ENCODE measurements at regions not wholly inside any gene's neighbourhood (a gene's known extent, or its start where the extent isn't known, plus 50 kb on each side); places are given as distances from the start of the nearest gene placed in this dataset.

- Histone ChIP-seq H3K27me3 (ENCODE audit: control insufficient read depth, insufficient read depth, low read length) (no peaks in the 10 kb centered on the region), H3K36me3 (ENCODE audit: control insufficient read depth, insufficient read depth, low read length) (no peaks in the 10 kb centered on the region), H3K4me3 (ENCODE audit: low read depth, low read length) (no peak overlapping the region)
- TF ChIP-seq CTCF (IDR thresholded peaks at IDR 0.05; ENCODE audit: insufficient read depth, low read length, poor library complexity, severe bottlenecking) = no peak
- DNase-seq (ENCODE audit: low read depth) = no peak
Observed at GRCh38 chr2:12844511-12844910, 127.8 kb downstream of the TRIB2 start.

DNA sequence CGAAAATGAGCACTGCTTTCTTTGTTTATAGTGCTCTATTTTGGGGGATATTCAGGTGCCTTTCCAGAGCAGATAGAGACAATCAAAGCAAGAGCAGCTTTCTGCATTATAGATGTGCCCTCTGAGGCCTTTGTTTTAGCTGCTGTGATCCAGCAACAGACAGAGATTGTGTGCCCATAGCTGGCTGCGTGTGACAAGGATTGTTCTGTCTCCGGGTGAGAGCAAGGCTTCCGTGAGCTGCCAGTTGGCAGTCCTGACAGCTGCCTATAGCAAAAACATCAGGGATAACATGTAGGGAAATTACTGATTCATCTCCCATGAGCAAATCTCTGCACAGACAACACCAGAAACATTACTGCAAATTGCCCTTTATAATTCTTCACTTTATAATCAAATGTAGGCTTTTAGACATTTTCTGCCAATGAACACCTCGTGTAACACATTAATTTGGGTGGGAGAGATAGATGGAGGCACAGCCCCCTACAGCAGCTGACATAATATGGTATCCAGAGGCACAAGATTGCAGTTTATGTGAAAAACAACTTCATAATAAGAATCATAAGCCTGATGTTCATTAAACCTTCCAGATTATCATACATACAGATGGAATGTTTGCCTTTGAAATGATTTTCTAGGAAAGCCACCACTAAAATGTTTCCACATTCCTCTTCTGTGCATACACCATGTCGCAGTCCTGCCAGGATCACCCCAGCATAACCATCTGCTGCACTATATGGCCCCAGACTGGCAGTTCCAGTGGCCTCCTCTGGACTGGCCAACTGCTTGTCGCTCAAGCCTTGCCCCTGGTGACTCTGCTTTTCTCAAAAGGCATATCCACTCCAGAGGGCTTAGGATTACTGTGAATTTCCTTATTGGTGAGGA is 131.2 kb downstream of the TRIB2 start:
- no peak for TF ChIP-seq CTCF (IDR thresholded peaks at IDR 0.05; ENCODE audit: insufficient read depth, low read length, poor library complexity, severe bottlenecking)
- Histone ChIP-seq H3K4me3 (ENCODE audit: low read depth, low read length) (no peak overlapping the region), H3K36me3 (ENCODE audit: control insufficient read depth, insufficient read depth, low read length) (no peaks in the 10 kb centered on the region), H3K27me3 (ENCODE audit: control insufficient read depth, insufficient read depth, low read length) (no peaks in the 10 kb centered on the region)
- no peak for DNase-seq (ENCODE audit: low read depth)

GRCh38 chr2:12852135-12852534 is 135.4 kb downstream of the TRIB2 start:
- H3K36me3 ChIP-seq (ENCODE audit: control insufficient read depth, insufficient read depth, low read length) = no peaks in the 10 kb centered on the region
- no peaks in the 10 kb centered on the region for H3K27me3 ChIP-seq (ENCODE audit: control insufficient read depth, insufficient read depth, low read length)
- H3K4me3 ChIP-seq (ENCODE audit: low read depth, low read length) = no peak overlapping the region
- TF ChIP-seq CTCF (IDR thresholded peaks at IDR 0.05; ENCODE audit: insufficient read depth, low read length, poor library complexity, severe bottlenecking) = no peak
- no peak for DNase-seq (ENCODE audit: low read depth)

DNA sequence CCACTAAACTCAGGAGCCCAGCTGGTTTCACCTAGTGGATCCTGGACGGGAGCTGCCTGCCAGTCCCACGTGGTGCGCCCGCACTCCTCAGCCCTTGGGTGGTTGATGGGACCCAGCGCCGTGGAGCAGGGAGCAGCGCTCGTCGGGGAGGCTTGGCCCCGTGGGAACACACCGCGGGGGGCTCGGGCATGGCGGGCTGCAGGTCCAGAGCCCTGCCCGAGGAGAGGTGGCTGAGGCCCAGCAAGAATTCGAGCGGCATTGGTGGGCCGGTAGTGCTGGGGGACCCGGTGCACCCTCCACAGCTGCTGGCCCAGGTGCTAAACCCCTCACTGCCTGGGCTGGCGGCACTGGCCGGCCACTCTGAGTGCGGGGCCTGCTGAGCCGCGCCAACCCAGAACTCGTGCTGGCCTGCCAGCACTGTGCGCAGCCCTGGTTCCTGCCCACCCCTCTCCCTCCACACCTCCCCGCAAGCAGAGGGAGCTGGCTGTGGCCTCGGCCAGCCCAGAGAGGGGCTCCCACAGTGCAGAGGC is 137.3 kb downstream of the TRIB2 start:
- H3K4me3 ChIP-seq (ENCODE audit: low read depth, low read length) = no peak overlapping the region
- H3K36me3 ChIP-seq (ENCODE audit: control insufficient read depth, insufficient read depth, low read length) = no peaks in the 10 kb centered on the region
- TF ChIP-seq CTCF (IDR thresholded peaks at IDR 0.05; ENCODE audit: insufficient read depth, low read length, poor library complexity, severe bottlenecking) = no peak
- H3K27me3 ChIP-seq (ENCODE audit: control insufficient read depth, insufficient read depth, low read length) = no peaks in the 10 kb centered on the region
- DNase-seq (ENCODE audit: low read depth) = no peak

DNA sequence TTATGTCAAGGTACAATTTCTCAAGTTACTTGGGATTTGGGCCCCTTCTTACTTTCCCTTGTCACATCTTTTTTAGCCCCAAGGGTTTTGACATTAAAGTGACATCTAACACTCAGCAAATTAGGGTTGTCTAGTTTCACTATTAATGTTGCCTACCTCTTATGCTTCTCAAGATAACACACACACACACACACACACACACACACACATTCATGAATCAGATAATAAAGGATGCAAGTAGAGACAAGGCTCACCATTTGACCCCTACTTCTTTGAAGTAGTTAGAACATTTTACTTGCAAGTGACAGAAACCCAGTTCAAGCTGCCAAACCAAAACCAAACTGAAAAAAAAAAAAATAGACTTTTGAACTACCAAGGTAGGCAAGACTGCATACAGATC is 138.8 kb downstream of the TRIB2 start:
- no peaks in the 10 kb centered on the region for H3K27me3 ChIP-seq (ENCODE audit: control insufficient read depth, insufficient read depth, low read length)
- no peak overlapping the region for H3K4me3 ChIP-seq (ENCODE audit: low read depth, low read length)
- no peak for TF ChIP-seq CTCF (IDR thresholded peaks at IDR 0.05; ENCODE audit: insufficient read depth, low read length, poor library complexity, severe bottlenecking)
- no peaks in the 10 kb centered on the region for H3K36me3 ChIP-seq (ENCODE audit: control insufficient read depth, insufficient read depth, low read length)
- DNase-seq (ENCODE audit: low read depth) = no peak

All from kidney epithelial cell (primary cell).